Right lobe of liver (tissue), 6 donors: ENCODE measurements at regions not wholly inside any gene's neighbourhood (a gene's known extent, or its start where the extent isn't known, plus 50 kb on each side); places are given as distances from the start of the nearest gene placed in this dataset.

Experiments
- ATAC-seq, 4 donors: fragments of 200-7000 bp; cut with Tn5 transposase; one replicate each; pipeline ENCODE4 v1.9.1; 2020; ENCODE audit warnings: mild to moderate bottlenecking in 4 of 4, moderate library complexity in 4 of 4
- DNase-seq, 3 donors: peaks; one replicate each; pipeline ENCODE4 v3.0.0-alpha.2; 2020
- H3K27ac ChIP-seq, 3 donors: fragments of 200-600 bp; one replicate each; pipeline ENCODE4 v1.8.0; 2022
- H3K27me3 ChIP-seq, 2 donors: fragments of 200-600 bp; one replicate each; pipeline ENCODE4 v1.8.0; 2022
- H3K36me3 ChIP-seq, 4 donors: fragments of 200-600 bp; sonication (generic) in 1 of 4; one replicate each; pipeline versions ENCODE4 v1.5.1 to v1.8.0; 2017 to 2022; ENCODE audit warnings: control low read depth in 1 of 4
- H3K4me1 ChIP-seq, 4 donors: fragments of 200-600 bp; sonication (generic) in 1 of 4; one replicate each; pipeline versions ENCODE4 v1.5.1 to v1.8.0; 2017 to 2022; ENCODE audit warnings: control low read depth in 1 of 4
- H3K4me3 ChIP-seq, 3 donors: fragments of 200-600 bp; one replicate each; pipeline ENCODE4 v1.8.0; 2022
- H3K9me3 ChIP-seq, 4 donors: fragments of 200-600 bp; sonication (generic) in 1 of 4; one replicate each; pipeline versions ENCODE4 v1.5.1 to v1.8.0; 2017 to 2022; ENCODE audit warnings: control low read depth in 1 of 4
- POLR2A ChIP-seq: fragments of 450-650 bp; IDR thresholded peaks from one replicate; pipeline ENCODE4 v1.6.1; 2017; ENCODE audit warnings: antibody characterized with exemption, mild to moderate bottlenecking
- WGBS: methylation state at CpG from one replicate; pipeline ENCODE4 v1.1.6; 2018; ENCODE audit warnings: low coverage, low lambda C conversion rate; ENCODE audit not compliant: insufficient coverage; ENCODE audit errors: missing lambda C conversion rate; 5-methylcytosine and 5-hydroxymethylcytosine counted together
- intact Hi-C, 2 donors: fragments of 100-400 bp; cut with DNase I; formaldehyde crosslinking; loops; one replicate each; pipeline versions ENCODE4 v1.11.2 to v1.14.1; 2022
- TF ChIP-seq, protein P1 (sequence below), 4 donors: fragments of 200-600 bp in 3 of 4; fragments of 450-650 bp in 1 of 4; IDR thresholded peaks; one replicate each; pipeline versions ENCODE4 v1.5.1 to v1.8.0; 2016 to 2022; ENCODE audit warnings: antibody characterized with exemption in 4 of 4, mild to moderate bottlenecking in 2 of 4
- donor health status: DM: no; HTN: yes; CAD: no.
- donor health status: DM: no; HTN: no; CAD: no.
- donor health status: DM: no; HTN: no; CAD: no.
- donor health status: DM: no; HTN: yes; CAD: no.
- donor health status: DM: no; HTN: yes; CAD: no.

DNA sequence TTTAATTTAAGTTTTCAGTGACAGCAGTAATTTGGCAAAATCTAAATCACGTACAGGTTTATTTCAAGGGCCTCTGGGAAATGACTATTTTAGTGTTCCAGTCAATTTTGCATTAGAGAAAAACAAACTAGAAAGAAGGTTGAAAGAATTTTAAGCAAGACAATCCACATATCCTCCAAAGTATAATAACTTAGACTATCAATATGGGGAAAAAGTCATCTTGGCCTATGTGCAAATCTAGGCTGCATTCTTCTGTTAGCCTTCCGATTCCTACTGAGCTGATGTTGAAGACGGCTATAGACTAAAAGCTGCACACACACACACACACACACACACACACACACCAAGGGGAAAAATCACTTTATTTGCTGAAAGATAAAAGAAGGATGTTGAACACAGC is 81.3 kb downstream of the SLITRK6 start:
- no peak for ATAC-seq

DNA sequence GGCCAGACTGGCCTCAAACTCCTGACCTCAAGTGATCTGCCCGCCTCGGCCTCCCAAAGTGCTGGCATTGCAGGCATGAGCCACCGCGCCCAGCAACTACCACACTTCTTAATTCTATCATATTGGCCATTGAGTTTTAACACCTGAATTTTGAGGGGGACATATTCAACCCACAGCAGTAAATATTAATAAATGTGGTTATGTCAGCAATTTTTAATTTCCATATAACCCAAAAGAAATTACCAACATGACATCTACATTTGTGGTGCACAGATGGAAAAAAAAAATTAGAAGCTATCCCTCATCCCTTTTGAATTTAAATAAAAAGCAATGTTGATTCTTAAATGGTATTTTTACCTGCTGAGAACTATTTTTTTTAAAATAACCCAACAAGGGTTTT is 88.7 kb downstream of the SLITRK6 start:
- 83% methylated on average over 4 of the region's 4 CpGs for WGBS
- H3K36me3 ChIP-seq: peaks cover 0 to 4% (median 0%) of the 10 kb centered on the region in 4 donors
- no peaks in the 10 kb centered on the region for H3K4me1 ChIP-seq
- DNase-seq (no peak), ATAC-seq (no peak)
- H3K27me3 ChIP-seq: no peaks in the 10 kb centered on the region
- no peaks in the 10 kb centered on the region for H3K9me3 ChIP-seq
- H3K27ac ChIP-seq: no peak overlapping the region
- TF ChIP-seq, protein P1, sequence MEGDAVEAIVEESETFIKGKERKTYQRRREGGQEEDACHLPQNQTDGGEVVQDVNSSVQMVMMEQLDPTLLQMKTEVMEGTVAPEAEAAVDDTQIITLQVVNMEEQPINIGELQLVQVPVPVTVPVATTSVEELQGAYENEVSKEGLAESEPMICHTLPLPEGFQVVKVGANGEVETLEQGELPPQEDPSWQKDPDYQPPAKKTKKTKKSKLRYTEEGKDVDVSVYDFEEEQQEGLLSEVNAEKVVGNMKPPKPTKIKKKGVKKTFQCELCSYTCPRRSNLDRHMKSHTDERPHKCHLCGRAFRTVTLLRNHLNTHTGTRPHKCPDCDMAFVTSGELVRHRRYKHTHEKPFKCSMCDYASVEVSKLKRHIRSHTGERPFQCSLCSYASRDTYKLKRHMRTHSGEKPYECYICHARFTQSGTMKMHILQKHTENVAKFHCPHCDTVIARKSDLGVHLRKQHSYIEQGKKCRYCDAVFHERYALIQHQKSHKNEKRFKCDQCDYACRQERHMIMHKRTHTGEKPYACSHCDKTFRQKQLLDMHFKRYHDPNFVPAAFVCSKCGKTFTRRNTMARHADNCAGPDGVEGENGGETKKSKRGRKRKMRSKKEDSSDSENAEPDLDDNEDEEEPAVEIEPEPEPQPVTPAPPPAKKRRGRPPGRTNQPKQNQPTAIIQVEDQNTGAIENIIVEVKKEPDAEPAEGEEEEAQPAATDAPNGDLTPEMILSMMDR (IDR thresholded peaks at IDR 0.05): no peak
- no peak for TF ChIP-seq POLR2A
- no peak overlapping the region for H3K4me3 ChIP-seq
- intact Hi-C loops: no loop called here

More for the DNA sequence above, 81.3 kb downstream of the SLITRK6 start:
- H3K27ac ChIP-seq: no peak overlapping the region
- no peaks in the 10 kb centered on the region for H3K27me3 ChIP-seq
- intact Hi-C loops: no loop called here
- H3K9me3 ChIP-seq: no peaks in the 10 kb centered on the region
- no peak overlapping the region for H3K4me3 ChIP-seq
- TF ChIP-seq, protein P1 (IDR thresholded peaks at IDR 0.05): no peak
- no peak for TF ChIP-seq POLR2A
- no peak for DNase-seq
- H3K36me3 ChIP-seq: peaks cover 0 to 4% (median 0%) of the 10 kb centered on the region in 4 donors
- H3K4me1 ChIP-seq: no peaks in the 10 kb centered on the region
- 56% methylated on average over 3 of the region's 3 CpGs for WGBS

DNA sequence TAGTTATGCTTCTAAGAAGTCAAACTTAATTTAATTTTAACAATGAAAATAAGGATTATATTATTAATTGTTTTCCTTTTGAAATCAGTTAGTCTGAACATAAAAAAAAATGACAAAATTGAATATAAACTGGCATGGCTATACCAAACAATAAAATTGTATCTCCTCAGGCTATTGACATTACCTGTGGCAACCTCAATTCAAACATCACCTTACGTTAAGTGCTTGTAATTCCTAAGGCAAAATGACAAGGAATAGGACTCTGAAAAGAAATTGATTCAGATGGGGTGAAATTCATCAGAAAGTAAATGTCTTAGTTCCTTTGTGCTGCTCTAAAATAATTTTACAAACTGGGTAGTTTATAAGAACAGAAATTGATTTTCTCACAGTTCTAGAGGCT is 89.5 kb downstream of the SLITRK6 start:
- peaks cover 0 to under 1% (median 0%) of the 10 kb centered on the region in 4 donors for H3K36me3 ChIP-seq
- DNase-seq (no peak), ATAC-seq (no peak)
- H3K27ac ChIP-seq: no peak overlapping the region
- intact Hi-C loops: no loop called here
- 40% methylated on average over 1 of the region's 1 CpG for WGBS
- no peaks in the 10 kb centered on the region for H3K4me1 ChIP-seq
- no peak for TF ChIP-seq POLR2A
- TF ChIP-seq, protein P1 (IDR thresholded peaks at IDR 0.05): no peak
- H3K4me3 ChIP-seq: no peak overlapping the region
- H3K27me3 ChIP-seq: no peaks in the 10 kb centered on the region
- no peaks in the 10 kb centered on the region for H3K9me3 ChIP-seq

DNA sequence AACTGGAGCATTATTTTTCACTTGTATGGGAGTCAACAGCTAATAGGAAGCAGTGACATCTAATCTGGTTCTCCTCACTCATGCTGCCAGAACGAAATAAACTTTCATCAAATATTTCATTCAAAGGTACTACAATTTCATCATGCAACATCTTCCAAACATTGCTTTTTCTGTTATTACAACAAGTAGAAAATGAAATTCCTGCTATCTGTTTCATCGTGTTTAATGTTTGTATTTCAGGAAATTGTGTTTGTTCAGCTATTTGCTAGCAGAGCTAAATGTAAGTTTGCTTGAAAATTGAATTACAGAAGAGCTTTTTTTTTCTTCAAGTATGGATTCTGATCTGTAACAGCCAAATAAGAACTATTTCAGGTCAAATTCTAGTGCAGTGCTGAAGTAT is 90.1 kb downstream of the SLITRK6 start:
- no peaks in the 10 kb centered on the region for H3K9me3 ChIP-seq

More for the DNA sequence above, 90.1 kb downstream of the SLITRK6 start:
- no peak for DNase-seq
- no peak for TF ChIP-seq POLR2A
- TF ChIP-seq, protein P1 (IDR thresholded peaks at IDR 0.05): no peak
- Histone ChIP-seq H3K4me3 (no peak overlapping the region), H3K27me3 (no peaks in the 10 kb centered on the region), H3K27ac (no peak overlapping the region), H3K4me1 (no peaks in the 10 kb centered on the region), H3K36me3 (no peaks in the 10 kb centered on the region)
- intact Hi-C loops: no loop called here
- no peak for ATAC-seq
- WGBS: 16% methylated on average over 2 of the region's 2 CpGs
